Astrocyte of the spinal cord (primary cell): ENCODE measurements at regions not wholly inside any gene's neighbourhood (a gene's known extent, or its start where the extent isn't known, plus 50 kb on each side); places are given as distances from the start of the nearest gene placed in this dataset.

Source experiments
- DNase-seq: peaks from one replicate; pipeline ENCODE4 v3.0.0; 2011; ENCODE audit warnings: low read depth, low spot score
- H3K4me3 ChIP-seq: 2 replicates; pipeline ENCODE4 v1.5.1; 2011; ENCODE audit warnings: low read depth, mild to moderate bottlenecking, low read length, moderate library complexity
- CTCF ChIP-seq: IDR thresholded peaks from 2 replicates; pipeline ENCODE4 v1.5.1; 2012; ENCODE audit warnings: low read depth, mild to moderate bottlenecking, low read length, inconsistent platforms
- in situ Hi-C: cut with HindIII; loops from 2 replicates; pipeline ENCODE4 v1.10.0; 2017; ENCODE audit warnings: low sequenced_read_pairs

- no peak for TF ChIP-seq CTCF
- in situ Hi-C loops: no loop called here
- no peak for DNase-seq
These were observed 136.8 kb upstream of the F3 start for GRCh38 chr1:94678202-94678848.

GRCh38 chr1:94677714-94678113, 136.2 kb upstream of the F3 start:
- H3K4me3 ChIP-seq: no peak overlapping the region
- in situ Hi-C loops: no loop called here
- no peak for TF ChIP-seq CTCF
- DNase-seq: no peak

More at GRCh38 chr1:94678202-94678848, 136.8 kb upstream of the F3 start:
- no peak overlapping the region for H3K4me3 ChIP-seq

- DNase-seq: no peak
- no peak for TF ChIP-seq CTCF
- H3K4me3 ChIP-seq: no peak overlapping the region
- in situ Hi-C loops: no loop called here
These were observed 135.5 kb upstream of the F3 start for GRCh38 chr1:94677087-94677486.

GRCh38 chr1:94676686-94677085, 135.1 kb upstream of the F3 start:
- TF ChIP-seq CTCF: no peak
- DNase-seq: no peak
- H3K4me3 ChIP-seq: no peak overlapping the region
- in situ Hi-C loops: no loop called here

GRCh38 chr1:94675373-94675772, 133.8 kb upstream of the F3 start:
- no peak overlapping the region for H3K4me3 ChIP-seq
- in situ Hi-C loops: no loop called here
- DNase-seq: peak; percentile 83
- no peak for TF ChIP-seq CTCF

- DNase-seq: no peak
- no peak overlapping the region for H3K4me3 ChIP-seq
- TF ChIP-seq CTCF: no peak
- in situ Hi-C loops: no loop called here
These were observed 133.3 kb upstream of the F3 start for GRCh38 chr1:94674876-94675275.
